HG03039 (cell line): ENCODE measurements at regions not wholly inside any gene's neighbourhood (a gene's known extent, or its start where the extent isn't known, plus 50 kb on each side); places are given as distances from the start of the nearest gene placed in this dataset.
"Not testable (repeated sequence)": the region's sequence is repeated elsewhere in the genome, so short reads cannot be mapped to it uniquely, and the experiment has no call there.

Experiments used
- ATAC-seq: cut with Tn5 transposase; IDR thresholded peaks from one replicate; pipeline ENCODE4 v1.9.1; 2021; ENCODE audit warnings: mild to moderate bottlenecking, moderate library complexity; ENCODE audit not compliant: unreplicated experiment

DNA sequence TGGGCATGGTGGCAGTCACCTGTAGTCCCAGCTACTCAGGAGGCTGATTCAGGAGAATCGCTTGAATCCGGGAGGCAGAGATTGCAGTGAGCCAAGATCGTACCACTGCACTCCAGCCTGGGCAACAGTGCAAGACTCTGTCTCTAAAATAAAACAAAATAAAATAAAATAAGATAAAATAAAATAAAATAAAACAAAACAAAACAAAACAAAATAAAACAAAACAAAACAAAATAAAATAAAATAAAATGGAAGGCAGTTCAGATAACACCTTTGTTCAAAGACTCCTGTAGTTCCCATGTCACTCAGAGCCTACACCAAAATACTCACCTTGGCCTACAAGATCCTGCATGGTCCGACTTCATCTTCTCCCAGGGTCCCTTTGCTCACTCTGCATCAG lies 61.3 kb downstream of the SYF2 start:
- ATAC-seq = not testable (repeated sequence)

DNA sequence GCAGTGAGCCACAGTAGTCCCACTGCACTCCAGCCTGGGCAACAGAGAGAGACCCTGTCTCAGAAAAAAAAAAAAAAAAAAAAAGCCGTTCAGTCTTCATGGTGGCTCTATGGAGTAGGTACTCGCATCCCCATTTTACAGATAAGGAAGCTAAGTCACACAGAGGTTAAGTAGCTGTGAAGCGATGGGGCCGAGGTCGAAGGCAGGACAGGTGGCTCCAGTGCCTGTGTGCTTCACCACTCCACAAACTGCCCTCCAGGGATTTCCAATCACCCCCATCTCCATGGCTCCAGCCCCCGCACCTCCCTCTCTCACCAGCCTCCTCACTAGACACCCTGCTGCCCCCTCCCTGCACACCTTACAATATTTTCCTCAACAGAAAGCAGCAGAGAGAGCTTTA lies 61.9 kb downstream of the SYF2 start:
- ATAC-seq = no peak

DNA sequence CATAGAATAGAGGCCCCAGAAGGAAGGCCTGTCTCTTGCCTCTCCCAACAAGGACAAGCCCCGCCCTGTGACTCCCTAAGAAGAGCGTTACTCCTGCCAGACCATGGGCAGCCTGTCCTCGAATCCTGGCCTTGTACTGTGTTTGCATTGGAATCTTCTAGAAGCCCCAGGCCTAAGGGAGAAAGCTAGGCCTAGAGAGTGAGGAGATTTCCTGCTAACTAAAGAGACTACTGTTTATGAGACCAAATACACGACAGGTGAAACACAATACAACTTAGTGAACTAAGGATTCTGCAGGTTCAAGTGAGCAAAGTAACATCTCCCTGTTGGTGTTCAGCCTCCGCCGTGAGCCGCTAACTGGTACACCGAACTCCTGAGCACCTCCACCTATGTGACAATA lies 62.7 kb downstream of the SYF2 start:
- no peak for ATAC-seq

DNA sequence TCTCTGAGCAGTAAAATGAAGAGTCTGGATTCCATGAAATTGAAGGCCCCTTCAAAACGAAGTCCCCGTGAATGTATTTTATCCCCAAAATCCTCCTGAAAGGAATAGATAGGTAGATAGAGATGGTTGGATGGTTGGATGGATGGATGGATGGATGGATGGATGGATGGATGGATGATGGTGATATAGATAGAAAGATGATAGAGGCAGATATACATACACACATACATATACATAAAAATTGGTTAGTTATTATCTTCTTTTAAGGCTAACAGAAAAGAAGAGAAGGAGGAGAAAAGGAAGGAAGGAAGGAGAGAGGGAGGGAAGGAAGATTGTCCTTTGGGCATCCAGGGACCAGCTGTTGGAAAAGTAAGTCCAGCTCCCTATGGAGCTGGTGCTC lies 63.1 kb downstream of the SYF2 start:
- ATAC-seq = no peak

DNA sequence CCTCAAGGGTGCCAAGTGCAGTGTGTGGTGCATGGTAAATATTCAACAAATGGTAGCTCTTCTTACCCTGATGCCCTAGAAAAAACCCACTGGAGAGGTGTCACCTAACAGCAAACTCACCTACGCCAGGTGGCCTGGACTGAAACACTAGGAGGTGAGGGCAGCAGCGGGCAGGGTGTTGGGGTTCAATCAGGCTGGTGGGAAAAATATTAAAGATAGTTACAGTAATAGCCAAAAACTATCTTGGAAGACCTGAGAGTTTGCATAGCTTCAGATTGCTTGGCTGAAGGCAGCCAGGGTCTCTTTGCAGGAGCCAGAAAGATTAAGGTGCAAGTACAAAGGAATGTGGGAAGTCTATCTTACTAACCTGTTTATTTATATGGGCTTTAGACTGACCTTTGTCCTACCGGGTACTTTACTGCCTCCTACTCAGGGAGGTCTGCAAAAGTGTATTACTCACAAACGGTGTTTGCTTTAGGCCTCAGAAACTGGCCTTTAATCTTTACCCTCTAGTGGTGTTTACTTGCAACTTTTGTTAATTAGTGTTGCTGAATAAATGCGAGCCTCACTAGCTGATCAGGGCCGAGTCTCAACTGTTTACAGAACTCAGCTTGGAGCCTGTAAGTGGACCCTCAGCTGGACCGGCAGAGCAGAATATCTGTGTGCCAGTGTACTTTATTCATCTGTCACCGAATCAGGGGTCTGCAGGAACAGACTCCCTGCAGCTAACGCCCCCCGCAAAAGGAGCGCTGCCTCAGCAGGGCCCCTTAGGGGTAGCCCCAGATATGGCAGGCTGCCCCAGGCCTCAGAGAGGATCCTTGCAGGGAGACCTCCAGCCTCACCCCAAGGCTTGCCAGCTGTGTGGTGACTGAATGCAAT lies 63.9 kb downstream of the SYF2 start:
- ATAC-seq = no peak

DNA sequence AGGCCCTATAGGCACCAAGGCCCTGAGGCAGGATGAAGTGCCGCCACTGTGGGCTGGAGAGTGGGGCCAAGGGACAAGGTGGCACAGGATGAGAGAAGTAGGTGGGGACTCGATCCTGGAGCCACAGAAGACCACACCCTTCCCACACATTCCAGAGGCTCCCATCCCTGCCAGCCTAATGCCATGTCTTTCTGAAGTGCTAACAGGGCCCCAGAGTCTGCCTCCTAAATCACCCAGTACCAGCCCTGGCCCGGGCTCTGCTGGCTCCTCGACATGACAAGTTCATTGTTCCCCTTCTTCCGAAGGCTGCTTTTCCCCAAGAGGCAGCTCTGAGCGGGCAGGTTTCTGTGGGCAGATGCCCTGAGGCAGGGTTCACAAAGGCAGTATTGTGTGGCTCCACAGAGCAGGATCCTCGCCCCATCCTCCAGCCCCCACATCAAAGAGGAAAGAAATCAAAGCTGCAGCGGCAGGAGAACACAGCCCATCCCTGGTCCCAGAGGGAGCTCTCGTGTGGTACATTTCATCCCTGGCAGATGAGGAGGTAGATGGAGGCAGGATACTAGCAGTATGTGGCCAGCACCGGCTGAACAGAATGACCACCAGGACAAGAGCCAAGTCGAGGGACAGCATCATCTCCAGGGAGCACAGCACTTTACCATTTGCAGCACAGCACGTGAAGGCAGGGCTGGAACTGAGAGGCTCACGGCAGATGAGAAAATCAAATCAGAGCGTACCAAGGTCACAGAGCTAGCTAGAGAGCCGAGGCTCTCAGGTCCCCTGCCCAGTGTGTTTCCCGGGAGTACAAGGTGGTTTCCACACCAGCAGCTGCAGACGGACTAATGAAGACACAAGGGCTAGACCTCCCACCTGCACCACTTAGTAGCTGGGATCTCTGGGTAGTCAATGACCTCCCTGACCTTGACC lies 64.8 kb downstream of the SYF2 start:
- ATAC-seq = no peak

DNA sequence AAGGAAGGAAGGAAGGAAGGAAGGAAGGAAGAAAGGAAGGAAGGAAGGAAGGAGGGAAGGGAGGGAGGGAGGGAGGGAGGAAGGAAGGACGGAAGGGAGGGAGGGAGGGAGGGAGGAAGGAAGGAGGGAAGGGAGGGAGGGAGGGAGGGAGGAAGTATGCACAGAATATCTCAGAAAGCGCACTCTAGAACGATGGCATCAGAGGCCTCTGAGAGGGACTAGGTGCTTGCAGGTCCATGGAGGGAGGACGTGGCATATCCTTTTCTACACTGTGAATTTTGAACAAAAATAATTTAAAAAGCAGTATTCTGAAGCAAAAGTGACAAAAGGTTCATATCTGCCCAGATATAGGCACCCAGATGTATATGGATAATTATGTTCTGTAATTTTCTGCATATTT lies 65.5 kb downstream of the SYF2 start:
- no peak for ATAC-seq

DNA sequence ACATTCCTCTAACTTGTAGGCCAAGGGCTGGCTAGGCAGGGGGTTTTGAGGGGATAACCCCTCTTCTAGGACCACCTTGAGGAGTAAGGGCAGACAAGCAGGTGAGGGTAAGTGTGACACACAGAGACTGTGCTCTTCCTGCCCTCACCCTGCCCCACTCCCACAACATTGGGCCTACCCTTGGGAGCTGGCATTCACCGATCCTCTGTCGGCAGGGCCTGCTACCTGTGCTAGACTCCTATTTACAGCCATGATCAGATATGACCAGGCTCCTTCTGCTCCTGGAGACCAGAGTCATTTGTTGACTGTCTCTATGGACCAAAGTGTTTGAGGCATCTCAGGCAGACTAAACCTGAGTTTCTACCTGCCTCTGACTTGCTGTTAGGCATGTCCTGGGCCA lies 68.3 kb downstream of the SYF2 start:
- no peak for ATAC-seq

DNA sequence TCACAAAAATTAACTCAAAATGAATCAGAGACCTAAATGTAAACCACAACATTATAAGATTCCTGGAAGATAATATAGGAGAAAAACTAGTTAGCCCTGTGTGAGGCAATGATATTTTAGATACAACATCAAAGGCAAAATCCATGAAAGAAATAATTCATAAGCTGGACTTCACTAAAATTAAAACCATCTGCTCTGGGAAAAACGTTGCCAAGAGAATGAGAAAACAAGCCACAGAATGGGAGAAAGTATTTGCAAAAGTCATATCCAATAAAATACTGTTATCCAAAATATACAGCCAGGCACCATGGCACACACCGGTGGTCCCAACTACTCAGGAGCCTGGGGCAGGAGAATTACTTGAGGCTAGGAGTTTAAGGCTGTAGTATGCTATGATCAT lies 70.3 kb downstream of the SYF2 start:
- ATAC-seq = no peak

DNA sequence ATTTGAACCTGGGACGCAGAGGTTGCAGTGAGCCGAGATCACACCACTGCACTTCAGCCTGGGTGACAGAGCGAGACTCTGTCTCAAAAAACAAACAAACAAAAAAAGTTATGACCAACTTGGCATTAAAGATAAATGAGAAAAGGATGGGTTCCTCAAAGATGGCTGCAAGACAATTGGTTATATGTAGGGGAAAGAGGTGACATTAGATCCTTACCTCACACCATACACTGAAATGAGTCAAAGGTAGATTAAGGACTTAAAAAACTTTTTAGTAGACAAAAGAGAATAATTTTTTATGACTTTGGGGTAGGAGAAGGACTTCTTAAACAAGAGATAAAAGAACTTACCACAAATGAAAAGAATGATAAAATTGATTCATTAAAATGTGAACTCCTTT lies 74.5 kb downstream of the SYF2 start:
- ATAC-seq = no peak

DNA sequence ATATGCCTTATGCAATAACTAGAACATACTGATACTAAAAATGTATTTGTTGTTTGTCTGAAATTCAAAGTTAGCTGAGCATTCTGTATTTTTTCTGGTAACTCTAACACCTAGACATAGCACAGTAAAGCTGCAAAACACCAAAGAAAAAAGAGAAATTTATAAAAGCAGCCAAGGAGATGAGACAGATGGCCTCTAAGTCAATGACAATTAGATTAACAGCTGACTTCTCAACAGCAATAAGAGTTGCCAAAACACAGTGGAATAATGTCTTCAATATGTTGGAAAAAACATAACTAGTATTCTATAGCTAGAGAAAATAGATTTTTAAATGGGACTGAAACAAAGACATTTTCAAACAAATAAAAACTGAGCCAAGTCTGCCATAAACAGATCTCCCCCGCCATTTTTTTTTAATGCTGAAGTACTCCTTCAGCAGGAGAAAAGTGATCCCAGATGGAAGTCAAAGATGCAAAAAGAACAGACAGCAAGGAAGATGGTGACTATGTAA lies 81.3 kb downstream of the SYF2 start:
- no peak for ATAC-seq

DNA sequence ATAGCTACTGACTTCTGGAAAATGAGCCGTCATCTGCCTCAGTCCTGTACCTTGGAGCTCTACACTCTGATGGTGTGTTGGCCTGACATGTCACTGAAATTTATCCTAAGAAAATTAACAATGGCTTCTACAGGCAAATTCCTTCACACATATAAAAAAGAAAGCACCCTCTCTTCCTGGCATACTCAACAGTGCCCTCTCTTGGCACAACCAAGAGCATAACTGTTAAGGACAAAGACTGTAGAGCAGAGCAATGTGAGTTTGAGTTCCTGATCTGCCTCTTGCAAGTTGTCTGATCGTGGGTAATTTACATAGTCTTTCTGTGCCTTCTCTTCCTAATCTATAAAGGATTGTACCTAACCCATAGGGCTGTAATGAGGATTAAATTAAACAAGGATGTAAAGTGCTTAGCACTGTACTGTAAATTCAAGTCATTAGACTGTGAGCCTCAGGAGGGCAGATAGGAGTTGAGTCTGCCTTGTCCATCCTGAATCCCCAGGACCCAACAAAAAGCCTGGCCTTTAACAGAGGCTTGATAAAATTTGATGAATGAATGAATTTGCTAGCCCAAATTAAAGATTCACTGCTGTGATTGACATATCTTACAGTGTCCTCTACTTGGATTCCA lies 83.5 kb downstream of the SYF2 start:
- no peak for ATAC-seq

DNA sequence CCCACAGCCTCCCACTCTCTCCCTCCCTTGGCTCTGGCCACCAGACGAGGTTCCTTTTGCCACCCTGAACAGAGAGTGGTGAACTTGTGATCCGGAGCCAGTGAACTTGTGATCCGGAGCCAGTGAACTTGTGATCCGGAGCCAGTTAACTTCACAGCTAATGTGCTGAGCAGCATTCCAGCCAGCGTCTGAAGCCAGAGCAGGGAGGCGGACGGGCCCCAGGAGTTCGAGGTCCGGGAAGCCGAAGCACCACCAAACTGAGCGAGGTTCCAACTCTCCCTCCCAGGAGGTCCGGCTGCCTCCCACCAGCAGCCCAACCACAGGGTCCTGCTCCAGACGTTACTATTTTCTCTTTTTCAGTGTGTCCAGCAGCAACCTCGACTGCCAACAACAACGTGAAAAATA lies 85.8 kb downstream of the SYF2 start:
- ATAC-seq = no peak

DNA sequence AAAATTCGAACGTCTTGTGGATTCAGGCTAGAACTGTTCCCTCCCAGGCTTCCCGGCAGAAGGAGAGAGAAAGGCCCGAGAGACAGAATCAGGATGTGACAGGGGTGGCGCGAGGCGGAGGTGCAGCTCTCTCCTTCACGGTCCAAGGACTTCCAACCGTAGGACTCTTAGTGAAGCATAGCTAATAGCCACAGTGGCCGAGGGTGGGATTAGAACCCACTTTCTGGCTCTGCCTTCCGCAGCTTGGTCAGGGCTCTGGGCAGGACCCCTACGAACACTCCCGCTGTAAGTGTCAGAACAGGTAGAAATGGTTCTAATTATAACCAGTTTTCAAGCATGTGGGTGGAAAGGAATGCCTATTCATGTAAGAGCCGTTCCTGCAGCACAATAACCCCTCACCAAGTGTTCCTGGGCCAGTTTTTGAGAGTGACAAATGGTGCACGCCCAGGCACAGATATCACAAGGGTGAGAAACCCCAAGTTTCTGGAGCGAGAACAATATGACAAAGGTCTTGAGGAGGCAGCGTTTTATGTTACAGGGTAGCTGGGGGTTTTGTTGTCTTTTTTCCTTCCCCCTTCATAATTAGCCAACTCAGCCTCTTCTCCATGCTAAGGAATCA lies 86.4 kb downstream of the SYF2 start:
- ATAC-seq = no peak

DNA sequence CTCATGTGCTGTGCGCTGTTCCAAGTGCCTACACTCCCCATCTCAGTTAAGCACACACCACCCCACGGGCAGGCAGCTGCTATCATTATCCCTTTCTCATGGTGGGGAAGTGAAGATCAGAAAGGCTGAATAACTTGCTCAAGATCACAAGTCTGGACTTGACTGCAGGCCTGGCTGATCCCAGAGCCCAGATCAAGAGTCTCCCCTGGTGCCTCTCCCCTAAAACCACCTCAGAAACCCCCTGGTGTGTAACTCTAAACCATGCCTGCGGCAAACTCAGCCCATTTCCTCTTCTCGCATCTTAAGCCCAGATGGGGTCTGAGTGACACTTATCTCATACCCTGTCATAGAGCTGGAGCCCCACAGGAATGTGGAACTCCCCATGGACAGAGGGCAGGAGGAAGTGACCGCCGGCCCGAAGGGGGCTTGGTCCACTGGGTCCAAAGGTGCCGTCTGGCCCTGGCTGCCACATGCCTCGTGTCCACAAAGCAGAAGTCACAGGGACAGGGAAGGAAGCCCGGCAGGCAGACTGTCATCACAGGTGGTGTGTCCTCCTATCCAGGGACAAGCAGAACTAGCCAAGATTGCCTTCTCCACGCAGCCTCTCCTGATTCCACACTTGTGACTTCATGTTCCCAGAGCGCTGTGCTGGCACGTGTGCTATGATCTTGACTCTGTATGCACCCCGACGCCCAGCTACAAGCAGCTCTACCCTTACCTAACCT lies 92.1 kb downstream of the SYF2 start:
- ATAC-seq = peak; percentile 65

DNA sequence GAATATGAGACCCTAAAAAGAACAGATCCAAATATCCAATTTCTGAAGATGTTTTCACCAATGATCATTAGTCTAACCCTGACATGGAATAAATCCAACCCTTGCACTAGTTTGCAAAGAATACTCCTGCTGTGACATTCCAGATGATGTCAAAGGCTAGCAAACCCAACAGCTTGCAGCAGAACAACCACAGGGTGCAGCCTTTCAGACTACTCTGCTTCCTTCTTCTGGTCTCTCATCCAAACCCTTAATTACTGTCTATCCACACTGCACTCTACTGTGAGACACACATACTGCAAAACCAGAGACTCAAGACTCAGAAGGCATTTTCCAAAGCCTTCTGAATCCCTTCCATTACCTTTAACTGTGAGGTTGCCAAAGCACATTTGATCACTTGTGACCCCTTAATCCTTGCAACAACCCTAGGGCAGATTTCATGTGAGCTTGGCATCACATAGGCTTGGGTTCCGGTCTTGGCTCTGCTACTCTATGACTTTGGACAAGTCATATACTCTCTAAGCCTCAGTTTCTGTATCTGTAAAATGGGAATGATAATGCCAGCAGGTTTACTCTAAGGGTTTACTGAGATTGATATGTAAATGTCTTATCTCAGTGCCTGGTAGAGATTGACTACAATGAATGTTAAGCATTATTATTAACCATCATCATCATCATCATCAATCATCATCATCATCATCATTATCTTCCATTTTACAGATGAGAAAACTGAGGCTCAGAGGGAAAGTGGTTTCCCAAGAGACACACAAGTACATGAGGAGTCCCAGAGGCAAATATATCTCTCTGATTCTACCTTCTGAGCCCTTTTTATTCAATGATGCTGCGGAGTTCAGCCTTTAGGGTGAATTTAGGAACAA lies 94.5 kb downstream of the SYF2 start:
- no peak for ATAC-seq

DNA sequence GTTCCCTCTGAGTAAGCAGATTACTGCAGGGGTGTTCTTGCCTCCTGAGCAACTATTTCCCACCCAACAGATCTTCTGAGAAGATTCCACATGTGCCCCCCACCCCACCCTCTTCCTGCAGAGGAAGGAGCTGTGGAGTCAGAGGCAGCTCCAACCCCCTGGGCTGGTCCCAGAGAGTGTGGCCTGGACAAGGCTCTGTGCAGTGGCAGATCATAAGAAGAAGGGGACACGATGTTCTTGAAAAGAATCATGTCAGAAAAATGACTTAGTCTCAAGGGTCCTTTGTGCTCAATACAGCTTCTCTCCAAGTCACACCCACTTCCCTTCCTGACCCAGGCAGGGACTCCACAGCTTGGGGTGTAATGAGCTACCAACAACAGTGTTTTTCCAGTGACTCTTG lies 95.2 kb downstream of the SYF2 start:
- ATAC-seq = no peak

DNA sequence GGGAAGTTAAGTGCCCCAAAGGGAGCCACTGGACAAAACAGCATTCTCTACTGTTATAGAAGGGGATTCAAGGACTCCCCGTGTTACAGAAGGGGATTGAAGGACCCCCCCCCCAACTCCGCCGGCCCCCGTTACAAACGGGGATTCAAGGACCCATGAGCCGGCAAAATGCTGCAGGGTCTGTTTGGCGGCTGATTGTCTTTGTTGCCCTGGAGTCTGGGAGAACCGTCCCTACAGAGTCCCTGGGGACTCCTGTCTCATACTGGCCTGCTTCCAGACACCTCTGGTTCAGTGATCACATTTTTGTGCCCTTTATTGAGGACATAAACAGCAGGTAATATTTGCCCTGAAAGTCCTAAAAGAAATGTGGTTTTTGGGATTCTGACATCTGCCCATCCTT lies 96.4 kb downstream of the SYF2 start:
- no peak for ATAC-seq

DNA sequence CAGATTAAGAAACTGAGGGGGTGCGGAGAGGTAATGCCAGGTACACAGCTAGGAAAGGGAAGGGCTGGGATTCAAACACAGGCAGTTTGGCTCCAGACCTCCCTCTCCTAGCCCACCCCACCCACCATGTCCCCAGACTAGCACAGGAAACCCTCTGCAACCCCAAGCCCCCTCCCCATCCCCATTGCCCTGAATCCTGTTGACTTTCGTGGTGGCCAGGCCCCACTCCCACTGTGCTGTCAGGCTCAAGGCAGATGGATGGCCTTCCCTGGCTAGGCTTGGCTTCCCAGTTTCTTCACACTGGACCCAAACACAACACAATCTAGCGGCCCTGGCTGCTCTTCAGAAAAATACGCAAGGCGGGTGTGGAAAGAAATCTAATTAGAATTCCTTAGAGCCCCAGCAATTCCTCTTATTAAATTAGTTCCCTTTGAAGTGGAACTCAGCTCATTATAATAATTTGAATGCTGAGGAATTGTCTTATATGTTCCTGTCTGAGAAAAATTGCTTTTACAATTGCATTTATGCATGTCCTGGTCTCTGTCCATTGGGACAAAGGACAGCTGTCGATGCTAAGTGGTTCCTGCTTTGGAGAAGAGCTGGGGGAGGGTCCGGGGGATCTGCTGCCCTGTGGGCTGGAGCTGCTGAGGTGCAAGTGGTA lies 97.4 kb downstream of the SYF2 start:
- ATAC-seq = no peak
